Glutamatergic neuron (in vitro differentiated cells): ENCODE measurements at regions not wholly inside any gene's neighbourhood (a gene's known extent, or its start where the extent isn't known, plus 50 kb on each side); places are given as distances from the start of the nearest gene placed in this dataset.

ENCODE experiments used
- DNase-seq: peaks from one replicate; pipeline ENCODE4 v3.0.0; 2022
- H3K27ac Mint-ChIP-seq: one replicate; pipeline ENCODE4 v1.8.0; 2020; ENCODE audit warnings: mild to moderate bottlenecking, mixed read lengths, inconsistent platforms; ENCODE audit not compliant: unreplicated experiment
- H3K27me3 Mint-ChIP-seq: one replicate; pipeline ENCODE4 v1.8.0; 2020; ENCODE audit warnings: mild to moderate bottlenecking, moderate library complexity, mixed read lengths, inconsistent platforms; ENCODE audit not compliant: unreplicated experiment
- H3K36me3 Mint-ChIP-seq: one replicate; pipeline ENCODE4 v1.8.0; 2020; ENCODE audit warnings: mild to moderate bottlenecking, mixed read lengths, inconsistent platforms; ENCODE audit not compliant: unreplicated experiment
- H3K4me1 Mint-ChIP-seq: one replicate; pipeline ENCODE4 v1.8.0; 2020; ENCODE audit warnings: mild to moderate bottlenecking, low read depth, mixed read lengths, inconsistent platforms; ENCODE audit not compliant: unreplicated experiment
- H3K4me3 Mint-ChIP-seq: one replicate; pipeline ENCODE4 v1.8.0; 2020; ENCODE audit warnings: mild to moderate bottlenecking, mixed read lengths, inconsistent platforms; ENCODE audit not compliant: unreplicated experiment
- H3K9me3 Mint-ChIP-seq: one replicate; pipeline ENCODE4 v1.8.0; 2020; ENCODE audit warnings: mild to moderate bottlenecking, moderate library complexity, mixed read lengths, inconsistent platforms; ENCODE audit not compliant: unreplicated experiment
- TF ChIP-seq, protein P1 (sequence below): fragments of 200-600 bp; sonication (generic); IDR thresholded peaks from one replicate; pipeline ENCODE4 v1.5.0; 2021; ENCODE audit not compliant: partially characterized antibody, unreplicated experiment

DNA sequence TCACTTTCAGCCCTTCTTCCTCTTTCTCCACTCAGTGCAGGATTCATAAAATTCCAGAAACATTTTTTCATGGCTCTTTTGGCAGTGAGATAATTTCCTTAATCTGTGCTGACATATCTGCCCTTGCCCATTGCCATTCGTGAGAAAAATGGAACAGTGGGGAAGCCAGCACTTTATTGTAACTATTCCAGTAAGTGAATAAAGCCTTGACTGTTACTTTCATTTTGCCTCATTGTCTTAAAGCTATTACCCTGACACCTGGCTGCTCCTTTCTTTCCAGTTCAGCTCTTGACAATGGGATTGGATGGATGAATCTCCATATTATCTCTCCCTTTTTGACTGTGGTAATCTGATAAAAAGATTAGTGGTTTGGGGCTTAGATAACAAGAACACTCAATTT lies 1068.1 kb upstream of the PCDH20 start:
- DNase-seq, result no peak

DNA sequence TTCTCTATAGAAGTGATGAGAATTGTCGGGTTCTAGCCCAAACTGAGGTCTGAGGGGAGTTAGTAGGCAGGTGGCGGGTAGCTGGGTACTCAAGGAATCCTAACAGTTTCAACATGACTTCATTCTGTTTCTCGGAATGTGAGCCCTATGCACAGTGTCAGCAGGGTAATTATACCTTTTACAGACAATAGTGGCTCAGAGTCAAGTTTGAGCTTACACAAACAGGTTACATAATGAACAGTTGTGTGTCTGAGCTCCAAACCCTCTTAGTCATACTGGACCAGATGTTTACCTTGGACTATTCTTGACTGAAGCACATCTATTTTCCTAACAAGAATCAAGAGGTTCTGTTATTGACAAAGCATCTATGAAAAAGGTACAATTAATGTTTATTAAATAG lies 1066.7 kb upstream of the PCDH20 start:
- Mint-ChIP-seq H3K4me3 (no peak overlapping the region), H3K27ac (no peak overlapping the region), H3K9me3 (no peaks in the 10 kb centered on the region), H3K36me3 (no peaks in the 10 kb centered on the region), H3K27me3 (peaks cover 2% of the 10 kb centered on the region), H3K4me1 (peaks cover 1% of the 10 kb centered on the region)
- TF ChIP-seq, protein P1, sequence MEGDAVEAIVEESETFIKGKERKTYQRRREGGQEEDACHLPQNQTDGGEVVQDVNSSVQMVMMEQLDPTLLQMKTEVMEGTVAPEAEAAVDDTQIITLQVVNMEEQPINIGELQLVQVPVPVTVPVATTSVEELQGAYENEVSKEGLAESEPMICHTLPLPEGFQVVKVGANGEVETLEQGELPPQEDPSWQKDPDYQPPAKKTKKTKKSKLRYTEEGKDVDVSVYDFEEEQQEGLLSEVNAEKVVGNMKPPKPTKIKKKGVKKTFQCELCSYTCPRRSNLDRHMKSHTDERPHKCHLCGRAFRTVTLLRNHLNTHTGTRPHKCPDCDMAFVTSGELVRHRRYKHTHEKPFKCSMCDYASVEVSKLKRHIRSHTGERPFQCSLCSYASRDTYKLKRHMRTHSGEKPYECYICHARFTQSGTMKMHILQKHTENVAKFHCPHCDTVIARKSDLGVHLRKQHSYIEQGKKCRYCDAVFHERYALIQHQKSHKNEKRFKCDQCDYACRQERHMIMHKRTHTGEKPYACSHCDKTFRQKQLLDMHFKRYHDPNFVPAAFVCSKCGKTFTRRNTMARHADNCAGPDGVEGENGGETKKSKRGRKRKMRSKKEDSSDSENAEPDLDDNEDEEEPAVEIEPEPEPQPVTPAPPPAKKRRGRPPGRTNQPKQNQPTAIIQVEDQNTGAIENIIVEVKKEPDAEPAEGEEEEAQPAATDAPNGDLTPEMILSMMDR, result no peak
- no peak for DNase-seq

More for the DNA sequence above, 1068.1 kb upstream of the PCDH20 start:
- Mint-ChIP-seq H3K4me3 (no peak overlapping the region), H3K27me3 (peaks cover 2% of the 10 kb centered on the region), H3K27ac (no peak overlapping the region), H3K4me1 (peaks cover 1% of the 10 kb centered on the region), H3K36me3 (no peaks in the 10 kb centered on the region), H3K9me3 (no peaks in the 10 kb centered on the region)
- TF ChIP-seq, protein P1, result no peak

DNA sequence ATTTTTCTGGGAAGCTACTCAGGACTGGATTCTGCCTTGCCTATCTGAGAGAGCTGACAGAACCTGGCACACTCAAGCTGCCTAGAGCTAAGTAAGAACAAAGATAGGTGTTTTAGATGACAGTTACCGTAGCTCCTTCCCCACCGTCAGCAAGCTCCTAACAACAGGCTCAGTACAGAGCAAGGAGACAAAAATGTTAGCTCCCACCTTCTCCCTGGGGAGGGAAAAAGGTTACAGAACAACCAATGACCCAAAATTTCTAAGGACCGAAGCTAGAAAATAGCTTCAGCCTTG lies 1058.2 kb upstream of the PCDH20 start:
- H3K4me3 Mint-ChIP-seq, result no peak overlapping the region
- DNase-seq, result no peak
- no peaks in the 10 kb centered on the region for H3K4me1 Mint-ChIP-seq
- TF ChIP-seq, protein P1, result no peak
- no peak overlapping the region for H3K27ac Mint-ChIP-seq
- H3K27me3 Mint-ChIP-seq, result no peaks in the 10 kb centered on the region
- no peaks in the 10 kb centered on the region for H3K9me3 Mint-ChIP-seq
- H3K36me3 Mint-ChIP-seq, result no peaks in the 10 kb centered on the region

DNA sequence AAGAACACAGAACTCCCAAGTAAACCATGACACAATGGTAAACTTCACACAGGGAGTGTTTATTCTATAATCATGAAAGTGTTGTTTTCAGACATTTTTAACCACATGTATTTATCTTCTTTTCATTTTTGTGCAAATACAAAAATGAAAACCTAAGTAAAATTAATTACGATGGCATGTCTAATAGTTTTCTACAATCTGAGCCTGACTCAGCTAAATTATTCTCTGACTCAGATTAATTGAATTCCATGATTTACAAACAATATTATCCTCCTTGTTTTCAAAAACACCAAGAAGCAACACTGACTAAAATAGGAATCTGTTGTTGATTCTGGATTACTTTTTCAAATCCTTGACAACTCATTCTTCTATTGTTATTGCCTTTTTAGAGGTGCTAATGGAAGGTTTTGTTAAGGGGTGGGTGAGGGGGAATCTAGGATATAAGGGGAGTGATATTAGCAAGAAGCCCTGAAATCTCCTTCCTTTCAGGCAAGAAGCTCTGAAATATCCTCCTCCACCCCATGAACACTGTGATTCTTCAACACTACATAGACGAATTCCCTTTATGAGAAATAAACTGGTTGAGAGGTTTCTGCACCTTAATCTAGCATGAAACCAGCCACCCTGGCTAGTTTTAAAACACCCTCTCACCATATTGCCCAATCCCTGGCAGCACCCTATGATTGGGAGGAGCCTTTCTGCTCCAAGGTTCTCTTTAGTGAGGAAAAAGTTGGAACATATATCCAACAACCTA lies 1057.7 kb upstream of the PCDH20 start:
- Mint-ChIP-seq H3K27ac (no peak overlapping the region), H3K4me3 (no peak overlapping the region), H3K36me3 (no peaks in the 10 kb centered on the region), H3K4me1 (no peaks in the 10 kb centered on the region), H3K27me3 (no peaks in the 10 kb centered on the region), H3K9me3 (no peaks in the 10 kb centered on the region)
- no peak for DNase-seq
- TF ChIP-seq, protein P1, result no peak

DNA sequence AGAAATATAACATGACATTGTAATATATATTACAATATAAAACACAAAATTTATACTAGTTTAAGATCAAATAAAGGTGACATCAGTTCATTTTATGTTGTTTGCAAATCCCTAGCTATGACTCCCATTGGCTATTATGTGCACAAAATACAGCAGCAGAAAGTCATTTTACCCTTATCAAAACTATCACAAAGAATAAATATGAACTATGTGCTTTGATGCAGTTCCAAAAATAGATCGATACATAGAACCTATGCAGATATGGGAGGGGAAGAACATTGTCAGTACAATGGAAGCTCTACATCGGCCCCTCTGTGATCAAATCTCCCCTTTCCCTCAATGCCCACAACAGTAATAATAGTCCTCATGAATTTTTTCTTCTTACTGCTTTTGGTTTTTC lies 1038.1 kb upstream of the PCDH20 start:
- H3K4me1 Mint-ChIP-seq, result no peaks in the 10 kb centered on the region
- H3K27ac Mint-ChIP-seq, result no peak overlapping the region
- no peak for DNase-seq
- H3K36me3 Mint-ChIP-seq, result no peaks in the 10 kb centered on the region
- H3K4me3 Mint-ChIP-seq, result no peak overlapping the region
- H3K27me3 Mint-ChIP-seq, result no peaks in the 10 kb centered on the region
- TF ChIP-seq, protein P1, result no peak
- no peaks in the 10 kb centered on the region for H3K9me3 Mint-ChIP-seq
